ENCODE measurements at regions not wholly inside any gene's neighbourhood (a gene's known extent, or its start where the extent isn't known, plus 50 kb on each side); places are given as distances from the start of the nearest gene placed in this dataset.
A peak's percentile ranks its signal among the peaks of the same experiment; 100 is the strongest.

GRCh38 chr4:7127576-7127975 is 59.7 kb upstream of the GRPEL1 start:
- no peak for DNase-seq

GRCh38 chr4:7126981-7127380 is 59.1 kb upstream of the GRPEL1 start:
- DNase-seq: no peak

GRCh38 chr4:7124689-7125442 is 57.0 kb upstream of the GRPEL1 start:
- peak; percentile 85 for DNase-seq

- no peak for DNase-seq
These were observed 54.2 kb upstream of the GRPEL1 start for GRCh38 chr4:7121866-7122653.

- DNase-seq: no peak
These were observed 53.3 kb upstream of the GRPEL1 start for GRCh38 chr4:7121174-7121573.

- DNase-seq: no peak
These were observed 52.5 kb upstream of the GRPEL1 start for GRCh38 chr4:7120341-7120740.

- no peak for DNase-seq
These were observed 50.4 kb upstream of the GRPEL1 start for GRCh38 chr4:7118013-7118832.

All from tongue (tissue), 1 donor.